ENCODE measurements at regions not wholly inside any gene's neighbourhood (a gene's known extent, or its start where the extent isn't known, plus 50 kb on each side); places are given as distances from the start of the nearest gene placed in this dataset.

DNA sequence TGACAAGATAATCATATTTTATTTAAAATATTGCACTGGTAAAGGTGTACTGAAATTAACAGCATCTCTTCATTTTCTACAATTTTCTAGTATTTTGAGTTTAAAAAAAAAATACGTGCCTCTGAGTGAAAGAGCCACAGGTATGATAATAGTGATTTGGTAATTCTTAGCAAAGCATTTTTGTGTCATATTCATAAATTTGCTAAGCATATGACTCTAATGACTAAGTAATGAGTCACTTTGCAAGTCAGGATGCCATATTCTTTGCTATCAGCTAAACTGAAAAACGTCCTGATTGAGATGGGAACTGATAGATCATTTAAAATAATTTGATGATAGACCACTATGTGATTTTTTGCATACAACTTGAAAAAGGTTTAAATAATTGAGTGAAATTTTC, 136.1 kb upstream of the IRS2 start:
- TF ChIP-seq RARB (CRISPR knock-in tag; IDR thresholded peaks at IDR 0.05) (no peak), TCF4 (CRISPR knock-in tag; IDR thresholded peaks at IDR 0.05; ENCODE audit: borderline replicate concordance) (no peak)
- TF ChIP-seq, protein P1, sequence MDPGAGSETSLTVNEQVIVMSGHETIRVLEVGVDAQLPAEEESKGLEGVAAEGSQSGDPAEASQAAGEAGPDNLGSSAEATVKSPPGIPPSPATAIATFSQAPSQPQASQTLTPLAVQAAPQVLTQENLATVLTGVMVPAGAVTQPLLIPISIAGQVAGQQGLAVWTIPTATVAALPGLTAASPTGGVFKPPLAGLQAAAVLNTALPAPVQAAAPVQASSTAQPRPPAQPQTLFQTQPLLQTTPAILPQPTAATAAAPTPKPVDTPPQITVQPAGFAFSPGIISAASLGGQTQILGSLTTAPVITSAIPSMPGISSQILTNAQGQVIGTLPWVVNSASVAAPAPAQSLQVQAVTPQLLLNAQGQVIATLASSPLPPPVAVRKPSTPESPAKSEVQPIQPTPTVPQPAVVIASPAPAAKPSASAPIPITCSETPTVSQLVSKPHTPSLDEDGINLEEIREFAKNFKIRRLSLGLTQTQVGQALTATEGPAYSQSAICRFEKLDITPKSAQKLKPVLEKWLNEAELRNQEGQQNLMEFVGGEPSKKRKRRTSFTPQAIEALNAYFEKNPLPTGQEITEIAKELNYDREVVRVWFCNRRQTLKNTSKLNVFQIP (CRISPR knock-in tag; IDR thresholded peaks at IDR 0.05; ENCODE audit: borderline replicate concordance, low read depth), result no peak
